SIG-M5 (cell line): ENCODE measurements at regions not wholly inside any gene's neighbourhood (a gene's known extent, or its start where the extent isn't known, plus 50 kb on each side); places are given as distances from the start of the nearest gene placed in this dataset.
"Not testable (repeated sequence)": the region's sequence is repeated elsewhere in the genome, so short reads cannot be mapped to it uniquely, and the experiment has no call there.

Experiments
- DNase-seq: peaks from one replicate; lab custom pipeline; 2025; lab: John Stamatoyannopoulos, UW

DNA sequence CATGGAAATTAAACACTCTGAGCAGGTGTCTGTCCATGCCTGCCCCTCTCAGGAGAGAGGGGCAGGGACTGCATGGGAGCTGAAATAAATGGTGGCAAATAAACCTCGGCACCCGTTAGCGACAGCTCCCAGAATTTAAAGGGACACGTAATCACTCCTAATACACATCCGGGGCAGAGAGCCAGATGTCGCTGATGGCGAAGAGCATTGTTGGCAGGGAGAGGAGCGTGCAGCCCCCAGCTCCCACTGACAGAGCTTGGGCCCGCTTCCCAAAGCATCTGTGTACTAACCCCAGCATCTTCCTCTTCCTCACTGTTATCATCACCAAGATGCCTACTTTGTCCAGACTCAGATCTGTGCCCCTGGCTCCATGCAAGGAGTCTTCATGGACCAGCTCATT is 85.8 kb downstream of the IRX5 start:
- DNase-seq: no peak

DNA sequence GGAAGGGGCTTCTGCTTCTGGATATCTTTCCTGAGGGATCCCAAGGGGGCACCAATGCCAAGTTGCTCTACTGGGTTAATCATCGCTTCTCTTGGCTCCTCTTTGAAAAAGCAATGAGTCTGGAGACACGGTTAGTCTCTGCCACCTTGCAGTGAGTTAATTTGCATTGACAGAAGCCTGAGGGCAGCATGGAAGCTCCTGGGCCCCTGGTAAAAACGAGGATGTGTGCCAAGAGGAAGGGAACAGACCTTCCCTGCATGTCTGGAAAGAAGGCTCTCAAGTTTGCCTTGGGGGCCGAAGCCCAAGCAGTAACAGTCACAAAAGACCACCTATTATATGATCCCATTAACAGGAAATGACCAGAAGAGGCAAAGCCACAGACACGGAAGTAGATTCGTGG is 86.7 kb downstream of the IRX5 start:
- DNase-seq: no peak

DNA sequence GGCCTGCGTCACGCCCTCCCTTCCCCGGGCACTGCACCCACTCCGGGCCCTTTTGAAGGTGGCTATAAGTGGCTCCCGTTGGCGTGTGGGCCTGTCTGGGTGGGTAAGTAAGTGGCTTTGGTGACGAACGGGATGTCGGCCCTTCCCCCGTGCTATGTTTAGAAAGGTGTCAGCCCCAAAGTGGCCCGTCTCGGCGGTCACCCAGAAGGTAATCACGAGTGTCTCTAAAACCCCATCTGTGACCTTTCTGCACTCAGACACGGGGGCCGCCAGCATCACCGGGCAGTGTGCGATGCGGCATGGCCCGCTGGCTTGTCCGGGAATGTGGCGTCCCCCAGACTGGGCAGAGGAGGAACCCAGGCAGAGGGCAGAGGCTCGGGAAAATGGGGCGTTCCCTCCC is 88.2 kb downstream of the IRX5 start:
- no peak for DNase-seq

DNA sequence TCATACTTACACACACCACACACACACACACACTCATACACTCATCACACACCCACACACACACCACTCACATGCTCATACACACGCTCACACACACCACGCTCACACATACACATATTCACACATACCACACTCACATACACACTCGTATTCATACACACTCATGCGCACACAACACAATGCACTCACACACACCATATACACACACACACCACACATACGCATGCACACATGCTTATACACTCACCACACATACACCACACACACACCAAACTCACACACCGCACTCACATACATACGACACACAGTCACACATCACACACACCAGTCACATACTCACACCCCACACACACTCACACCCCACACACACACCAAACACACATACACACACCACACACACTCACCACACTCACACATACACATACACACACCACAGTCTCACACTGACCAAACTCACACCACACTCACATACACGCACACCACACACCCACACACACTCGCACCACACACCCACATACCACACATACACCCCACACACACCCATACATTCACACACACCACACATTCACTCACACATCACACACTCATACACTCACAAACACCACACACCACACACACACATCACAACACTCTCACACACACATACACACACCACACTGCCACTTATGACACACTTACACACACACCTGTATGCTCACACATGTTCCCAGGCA is 88.9 kb downstream of the IRX5 start:
- no peak for DNase-seq

DNA sequence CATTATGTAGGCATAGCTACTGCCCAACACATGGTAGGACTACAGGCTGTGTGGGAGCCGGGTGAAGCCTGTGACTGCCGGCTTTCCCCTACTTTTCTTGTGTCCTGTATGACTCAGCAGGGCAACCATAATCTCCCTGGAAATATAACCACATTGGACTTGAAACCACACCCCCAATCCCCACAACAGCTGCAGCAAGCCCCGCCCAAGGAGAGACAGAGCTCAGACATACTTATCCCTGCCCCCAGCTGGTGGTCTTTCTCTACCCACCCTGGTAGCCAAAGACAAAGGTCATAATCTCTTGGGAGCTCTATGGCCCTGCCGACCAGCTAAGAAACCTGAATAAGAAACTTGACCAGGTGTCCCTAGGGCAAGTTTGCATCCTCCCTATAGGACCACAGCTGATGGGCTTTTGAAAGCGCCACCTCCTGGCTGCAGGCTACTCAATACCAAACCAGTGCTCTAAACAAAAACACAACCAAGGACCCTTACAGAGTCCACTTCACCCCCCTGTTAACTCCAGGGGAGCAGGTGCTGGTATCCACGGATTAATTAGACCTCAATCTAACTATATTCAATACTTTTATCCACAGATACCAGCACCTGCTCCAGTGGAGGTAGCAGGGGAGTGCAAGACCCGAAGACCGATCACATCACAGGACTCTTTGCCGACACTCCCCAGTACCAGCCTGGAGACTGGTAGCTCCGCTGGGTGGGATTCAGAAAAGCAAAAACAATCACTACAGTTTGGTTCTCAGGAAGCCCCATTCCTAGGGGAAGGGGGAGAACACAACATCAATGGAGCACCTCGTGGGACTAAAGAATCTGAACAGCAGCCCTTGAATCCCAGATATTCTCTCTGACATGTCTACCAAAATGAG is 91.2 kb downstream of the IRX5 start:
- DNase-seq: no peak

DNA sequence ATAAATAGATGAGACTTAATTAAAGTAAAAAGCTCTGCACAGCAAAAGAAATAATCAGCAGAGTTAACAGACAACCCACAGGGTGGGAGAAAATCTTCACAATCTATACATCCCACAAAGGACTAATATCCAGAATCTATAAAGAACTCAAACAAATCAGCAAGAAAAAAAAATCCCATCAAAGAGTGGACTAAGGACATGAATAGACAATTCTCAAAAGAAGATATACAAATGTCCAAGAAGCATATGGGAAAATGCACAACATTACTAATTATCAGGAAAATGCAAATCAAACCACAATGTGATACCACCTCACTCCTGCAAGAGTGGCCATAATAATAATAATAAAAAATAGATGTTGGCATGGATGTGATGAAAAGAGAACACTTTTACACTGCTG is 96.6 kb downstream of the IRX5 start:
- DNase-seq: not testable (repeated sequence)

DNA sequence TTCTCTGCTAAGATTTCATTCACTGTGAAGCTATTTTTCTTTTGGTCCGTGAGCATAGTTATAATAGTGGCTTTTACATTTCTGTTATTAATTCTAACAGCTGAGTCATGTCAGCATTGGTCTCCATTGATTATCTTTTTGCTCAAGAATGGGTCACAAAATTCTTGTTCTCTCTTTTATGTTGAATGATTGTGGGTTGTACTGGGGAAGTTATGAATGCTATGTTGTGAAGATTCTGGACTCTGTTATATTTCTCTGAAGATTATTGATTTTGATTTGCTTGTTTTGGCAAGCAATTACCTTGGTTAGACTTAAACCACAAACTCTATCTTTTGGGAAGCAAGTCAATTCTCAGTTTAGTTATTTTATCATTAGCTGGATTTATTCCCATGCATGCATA is 98.8 kb downstream of the IRX5 start:
- DNase-seq: no peak

DNA sequence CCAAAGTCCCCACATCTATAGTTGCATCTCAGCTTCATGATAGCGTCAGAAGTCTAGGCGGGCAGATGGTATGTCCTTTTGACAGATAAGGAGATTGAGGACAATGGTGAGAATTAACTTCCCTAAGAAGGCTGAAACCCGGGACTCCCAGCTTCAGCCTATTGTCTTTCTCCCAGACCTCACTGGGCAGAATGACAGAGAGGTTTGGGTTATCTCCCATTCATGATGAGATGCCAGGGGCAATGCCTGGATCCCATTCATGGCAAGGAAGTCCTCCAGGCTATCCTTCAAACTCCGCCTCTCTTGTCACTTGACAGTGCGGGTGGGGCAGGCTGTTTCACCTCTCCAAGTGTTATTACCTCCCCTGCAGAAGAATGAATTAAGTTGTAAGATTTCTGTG is 100.3 kb downstream of the IRX5 start:
- DNase-seq: no peak

DNA sequence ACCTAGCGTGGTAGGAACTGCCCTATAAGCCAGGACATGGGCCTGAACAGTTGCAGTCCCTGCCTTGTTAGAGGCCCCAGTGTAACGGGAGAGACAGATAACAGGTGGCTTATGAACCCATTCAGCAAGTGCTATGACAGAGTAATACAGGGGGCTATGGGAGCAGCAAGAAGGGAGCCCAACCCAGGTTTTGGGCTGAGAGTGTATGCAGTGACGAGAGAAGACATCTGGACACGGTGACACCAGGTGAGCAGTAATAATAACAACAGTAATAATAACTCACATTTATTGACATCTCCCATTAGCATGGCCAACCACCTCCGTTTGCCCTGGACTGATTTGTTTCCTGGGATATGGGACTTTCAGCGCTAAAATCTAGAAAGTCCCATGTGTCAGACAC is 100.8 kb downstream of the IRX5 start:
- no peak for DNase-seq

DNA sequence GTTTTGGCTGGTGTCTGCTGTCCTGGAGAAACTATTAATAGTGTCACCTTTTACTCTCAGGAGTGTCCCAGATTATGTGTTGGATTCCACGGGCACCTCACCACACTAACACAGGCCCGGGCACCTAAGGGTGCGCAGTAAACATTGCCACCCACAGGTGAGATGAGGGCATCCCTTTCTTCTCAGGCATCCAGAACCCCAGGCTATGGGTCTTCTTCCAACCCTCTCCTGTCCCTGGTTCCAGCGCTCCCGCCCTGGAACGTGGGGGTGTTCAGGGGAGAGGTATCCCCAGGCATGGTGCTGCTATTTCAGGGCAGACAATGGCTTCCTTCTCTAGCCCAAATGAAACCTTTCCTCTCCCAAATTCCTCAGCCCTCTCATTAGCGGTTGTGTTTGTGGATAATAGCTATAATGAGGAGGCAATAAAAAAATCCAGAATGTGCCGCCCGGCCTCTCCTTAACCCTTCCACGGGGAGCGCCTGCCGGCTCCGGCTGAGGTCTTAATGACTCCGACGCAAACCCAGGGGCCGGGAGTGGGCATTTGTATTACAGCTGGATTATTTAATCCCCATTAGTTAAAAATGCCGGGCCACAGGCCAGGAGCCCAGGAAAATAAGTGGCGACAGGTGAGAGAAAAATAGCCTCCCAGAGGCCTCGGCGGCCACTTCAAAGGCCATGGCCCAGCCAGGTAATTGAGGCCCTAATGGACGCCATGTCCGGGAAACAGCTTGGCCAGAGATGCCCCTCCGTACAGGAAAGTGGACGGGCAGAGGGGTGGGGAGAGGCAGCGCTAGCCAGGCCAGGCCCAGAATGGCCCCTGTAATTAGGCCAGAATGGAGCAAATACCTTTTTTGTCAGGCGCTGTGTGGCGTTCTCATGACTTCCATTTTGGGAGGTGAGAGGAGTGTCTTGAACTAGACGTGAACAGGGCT is 102.8 kb downstream of the IRX5 start:
- no peak for DNase-seq

DNA sequence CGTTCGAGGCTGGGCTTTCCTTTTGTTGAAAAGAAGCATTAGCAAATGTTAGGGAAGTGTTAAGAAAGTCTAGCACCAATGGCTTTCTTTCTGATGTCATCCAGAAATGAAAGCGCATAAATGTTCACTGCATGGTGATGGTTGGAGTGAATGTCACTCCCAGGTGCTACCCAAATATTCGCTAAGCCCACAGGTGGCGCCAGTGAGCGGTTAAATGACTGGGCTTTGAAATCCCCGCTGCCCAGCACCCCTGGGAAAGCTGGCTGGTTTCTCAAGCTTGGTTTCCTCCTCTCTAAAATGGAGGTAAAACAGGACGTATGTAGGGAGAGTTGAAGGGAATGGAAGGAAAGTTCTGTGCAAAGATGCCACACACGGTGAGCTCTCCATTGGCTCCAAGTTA is 104.4 kb downstream of the IRX5 start:
- DNase-seq: no peak

DNA sequence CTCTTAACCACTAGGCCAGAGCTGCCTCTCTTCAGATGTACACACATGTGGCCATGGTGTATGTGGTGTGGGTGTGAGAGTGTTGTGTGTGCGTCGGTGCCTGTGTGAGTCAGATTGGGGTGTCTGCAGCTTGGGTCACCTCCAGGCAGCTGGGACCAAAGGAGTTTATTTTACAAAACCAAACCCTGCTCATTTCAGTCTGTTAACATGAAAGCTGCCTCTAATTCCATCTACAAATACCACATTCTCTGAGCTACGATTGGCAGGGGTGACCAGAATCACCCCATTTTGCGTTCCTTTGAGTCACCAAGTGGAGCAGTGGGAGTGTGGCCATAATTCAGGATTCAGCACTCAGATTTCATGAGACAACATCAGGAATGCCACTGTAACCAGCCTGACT is 105.3 kb downstream of the IRX5 start:
- no peak for DNase-seq

DNA sequence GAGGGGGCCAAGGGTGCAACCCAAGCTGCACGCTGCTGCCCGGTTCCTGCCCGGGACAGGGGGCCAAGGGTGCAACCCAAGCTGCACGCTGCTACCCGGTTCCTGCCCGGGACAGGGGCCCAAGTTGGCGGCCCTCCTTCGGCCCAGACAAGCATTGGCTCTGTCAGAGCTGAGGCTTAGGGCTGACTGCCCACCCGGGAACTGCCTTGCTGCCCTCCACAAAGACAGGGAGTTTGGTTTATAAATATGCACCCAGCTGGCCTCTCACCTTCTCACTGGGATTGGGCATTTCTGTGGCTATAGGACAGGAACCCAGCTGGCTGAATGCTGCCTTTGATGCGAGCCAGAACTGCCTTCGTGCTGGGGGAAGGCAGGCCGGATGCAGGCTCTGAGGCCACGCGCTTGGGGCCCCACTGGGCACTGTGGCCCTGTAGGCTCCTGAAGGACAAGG is 105.7 kb downstream of the IRX5 start:
- no peak for DNase-seq

DNA sequence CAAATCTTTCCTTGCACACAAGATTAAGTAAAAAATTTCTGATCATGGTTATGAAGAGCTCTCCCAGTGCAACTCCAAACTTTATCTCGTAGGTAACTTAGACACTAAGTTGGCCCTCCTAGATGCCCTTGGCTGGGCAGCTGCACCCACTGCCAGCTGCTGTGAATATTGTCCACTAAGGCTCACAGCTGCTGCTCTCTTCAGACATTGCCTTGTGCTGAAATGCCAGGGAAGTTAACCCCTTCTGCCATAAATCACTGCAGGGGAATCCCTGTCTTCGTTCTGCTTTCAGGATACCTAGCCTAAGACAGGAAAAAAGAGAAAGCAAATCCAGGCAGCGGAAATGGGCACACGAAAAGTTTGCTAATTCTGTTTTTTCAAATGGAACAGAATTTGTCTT is 106.4 kb downstream of the IRX5 start:
- no peak for DNase-seq

DNA sequence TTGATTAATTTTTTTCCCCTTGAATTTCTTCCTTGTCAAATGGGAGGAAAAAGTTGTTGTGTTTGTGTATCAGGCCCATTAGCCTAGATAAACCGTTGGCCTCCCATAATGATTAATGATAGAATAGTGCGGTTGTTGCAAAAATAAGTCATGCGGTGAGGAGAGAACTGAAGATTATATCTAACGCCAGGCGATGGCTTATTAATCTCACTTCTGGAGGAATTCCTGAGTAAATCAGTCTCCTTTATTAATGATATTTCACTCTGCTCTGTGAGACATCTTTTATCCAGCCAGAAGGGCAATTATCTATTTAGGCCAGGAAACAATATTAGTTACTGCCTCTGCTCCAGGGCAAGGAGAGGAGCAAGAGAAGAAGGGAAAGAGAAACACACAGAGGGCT is 107.3 kb downstream of the IRX5 start:
- DNase-seq: no peak

DNA sequence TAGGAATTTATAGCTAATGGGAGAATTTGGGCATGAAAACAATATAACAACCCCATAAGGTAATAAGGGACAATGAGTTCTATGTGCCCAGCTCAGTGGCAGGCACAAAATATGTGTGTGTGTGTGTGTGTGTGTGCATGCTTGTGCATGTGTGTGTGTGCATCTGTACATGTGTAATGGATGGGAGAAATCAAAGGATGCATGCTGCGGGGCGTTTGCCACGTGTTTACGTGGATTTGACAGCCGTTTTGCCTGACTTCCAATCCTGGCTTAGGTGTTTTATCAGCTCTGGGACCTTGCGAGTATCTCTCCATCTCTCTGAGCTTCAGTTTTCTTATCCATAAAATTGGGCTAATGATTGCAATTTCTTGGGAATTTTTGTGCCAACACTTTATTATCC is 108.4 kb downstream of the IRX5 start:
- DNase-seq: no peak

DNA sequence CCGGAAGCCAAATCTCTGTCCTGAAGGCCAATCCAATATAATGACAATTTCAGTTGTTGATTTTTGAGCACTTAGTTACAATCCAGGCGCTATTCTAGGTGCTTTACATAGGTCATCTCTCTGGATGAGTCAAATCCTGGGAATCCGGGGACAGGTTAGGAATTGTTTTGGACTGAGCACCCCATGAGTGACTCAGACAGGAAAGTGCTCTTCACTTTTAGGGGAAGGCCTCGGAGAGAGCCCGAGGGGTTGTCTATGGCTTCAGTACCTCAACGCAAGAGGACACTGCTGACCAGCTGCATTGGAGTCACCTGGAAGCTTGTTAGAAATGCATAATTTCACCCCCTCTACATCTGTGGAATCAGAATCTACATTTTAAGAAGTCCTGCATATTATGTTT is 108.8 kb downstream of the IRX5 start:
- no peak for DNase-seq

DNA sequence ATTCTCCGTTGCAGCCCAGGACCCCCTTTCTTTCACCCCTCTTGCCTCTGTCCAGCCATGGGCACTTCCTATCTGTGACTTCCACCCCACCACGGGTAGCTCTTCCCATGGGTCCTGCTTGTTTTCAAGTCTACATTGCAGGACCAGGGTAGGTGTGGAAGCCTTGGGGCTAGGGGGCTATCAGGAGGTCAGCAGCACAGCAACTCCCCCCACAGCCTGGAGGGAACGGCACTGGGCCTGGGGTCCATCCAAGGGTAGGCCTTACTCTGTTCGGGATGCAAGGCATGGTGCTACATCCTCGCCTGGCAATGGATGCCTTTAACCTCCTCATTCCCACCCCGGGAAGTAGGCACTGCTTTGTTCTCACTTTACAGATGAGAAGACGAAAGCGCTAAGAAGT is 109.3 kb downstream of the IRX5 start:
- no peak for DNase-seq

DNA sequence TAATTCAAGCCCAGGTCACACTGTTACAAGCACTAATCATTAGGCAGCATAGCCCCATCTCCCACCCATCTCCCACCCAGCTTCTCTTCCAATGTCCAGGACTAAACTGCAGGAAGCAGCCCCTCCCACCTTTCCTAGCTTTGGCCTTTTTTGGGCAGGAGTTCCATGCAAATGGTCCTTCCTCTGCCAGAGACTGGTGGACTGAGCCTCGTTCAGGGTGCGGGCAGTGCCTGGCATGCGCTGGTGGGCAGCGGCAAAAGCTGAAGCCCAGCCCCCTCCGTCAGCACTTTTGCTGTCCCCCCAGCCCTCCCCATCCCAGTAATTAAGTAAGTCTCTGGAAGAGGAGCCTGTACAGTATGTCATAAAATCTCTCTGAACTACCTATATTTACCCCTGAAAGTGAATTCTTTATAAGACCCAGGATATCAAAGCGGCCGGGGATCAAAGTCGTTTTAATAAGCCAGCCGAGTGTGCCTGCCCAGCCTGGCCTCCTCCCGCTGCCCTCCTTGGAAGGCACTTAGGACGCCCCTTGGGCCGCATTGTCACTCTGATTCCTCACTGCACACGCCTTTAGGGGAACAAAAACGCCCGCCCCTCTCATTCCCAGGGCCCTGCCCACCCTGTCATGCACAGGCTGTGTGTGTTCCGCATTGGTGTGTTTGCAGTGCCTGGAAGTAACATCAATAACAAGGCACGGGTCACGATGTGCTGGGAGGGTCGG is 109.9 kb downstream of the IRX5 start:
- no peak for DNase-seq

DNA sequence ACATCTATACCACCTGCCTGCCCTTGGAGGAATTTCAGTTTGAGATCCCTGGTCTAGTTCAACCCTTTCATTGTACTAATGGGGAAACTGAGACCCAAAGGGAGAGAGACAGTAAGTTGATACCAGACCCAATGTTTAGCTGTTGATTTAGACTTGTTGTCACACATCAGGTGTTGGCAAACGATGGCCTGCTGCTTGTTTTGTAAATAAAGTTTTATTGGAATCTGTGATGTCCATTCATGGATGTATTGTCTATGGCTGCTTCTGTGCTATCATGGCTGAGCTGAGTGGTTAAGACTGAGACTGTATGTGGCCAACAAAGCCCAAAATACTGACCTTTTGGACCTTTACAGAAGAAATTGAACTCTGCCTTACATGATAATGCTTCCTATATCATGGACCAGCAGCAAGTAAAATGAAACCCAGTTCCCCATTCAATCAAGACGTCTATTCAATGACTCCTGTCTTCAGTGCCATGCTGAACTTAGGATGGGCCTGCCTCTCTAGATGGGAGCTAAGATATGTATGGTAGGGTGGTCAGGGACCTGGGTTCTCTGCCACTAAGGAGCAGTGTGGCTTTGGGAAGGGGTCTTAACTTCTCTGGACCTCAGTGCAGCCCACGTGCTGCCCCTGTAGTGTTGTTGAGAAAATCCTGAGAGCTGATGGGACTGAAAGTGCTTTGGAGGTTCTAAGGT is 111.0 kb downstream of the IRX5 start:
- DNase-seq: no peak
